ENCODE measurements at regions not wholly inside any gene's neighbourhood (a gene's known extent, or its start where the extent isn't known, plus 50 kb on each side); places are given as distances from the start of the nearest gene placed in this dataset.

DNA sequence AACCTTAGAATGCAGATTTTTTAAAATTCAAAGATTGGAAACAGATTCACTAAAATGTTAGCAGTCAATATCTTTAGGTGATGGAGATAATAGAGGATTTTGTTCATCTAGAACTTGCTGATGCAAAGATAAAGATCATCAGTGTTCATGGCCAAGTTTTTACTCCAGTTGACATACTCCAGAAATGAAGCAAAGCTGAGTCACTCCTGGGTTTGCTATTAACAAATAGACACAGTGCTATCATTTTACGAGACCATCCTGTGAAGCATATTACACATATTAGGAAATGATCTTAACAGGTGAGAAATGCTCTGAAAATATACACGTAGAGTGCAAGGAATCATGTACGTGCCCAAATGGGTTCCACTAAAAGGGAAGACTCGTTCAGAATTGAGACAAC lies 170.6 kb upstream of the FAM9B start:
- TF ChIP-seq, protein P1, sequence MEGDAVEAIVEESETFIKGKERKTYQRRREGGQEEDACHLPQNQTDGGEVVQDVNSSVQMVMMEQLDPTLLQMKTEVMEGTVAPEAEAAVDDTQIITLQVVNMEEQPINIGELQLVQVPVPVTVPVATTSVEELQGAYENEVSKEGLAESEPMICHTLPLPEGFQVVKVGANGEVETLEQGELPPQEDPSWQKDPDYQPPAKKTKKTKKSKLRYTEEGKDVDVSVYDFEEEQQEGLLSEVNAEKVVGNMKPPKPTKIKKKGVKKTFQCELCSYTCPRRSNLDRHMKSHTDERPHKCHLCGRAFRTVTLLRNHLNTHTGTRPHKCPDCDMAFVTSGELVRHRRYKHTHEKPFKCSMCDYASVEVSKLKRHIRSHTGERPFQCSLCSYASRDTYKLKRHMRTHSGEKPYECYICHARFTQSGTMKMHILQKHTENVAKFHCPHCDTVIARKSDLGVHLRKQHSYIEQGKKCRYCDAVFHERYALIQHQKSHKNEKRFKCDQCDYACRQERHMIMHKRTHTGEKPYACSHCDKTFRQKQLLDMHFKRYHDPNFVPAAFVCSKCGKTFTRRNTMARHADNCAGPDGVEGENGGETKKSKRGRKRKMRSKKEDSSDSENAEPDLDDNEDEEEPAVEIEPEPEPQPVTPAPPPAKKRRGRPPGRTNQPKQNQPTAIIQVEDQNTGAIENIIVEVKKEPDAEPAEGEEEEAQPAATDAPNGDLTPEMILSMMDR (IDR thresholded peaks at IDR 0.05): no peak
- TF ChIP-seq EZH2 (IDR thresholded peaks at IDR 0.05): no peak
- TF ChIP-seq EZH2phosphoT487 (IDR thresholded peaks at IDR 0.05): no peak

Data from neural progenitor cell (in vitro differentiated cells).